ENCODE measurements at regions not wholly inside any gene's neighbourhood (a gene's known extent, or its start where the extent isn't known, plus 50 kb on each side); places are given as distances from the start of the nearest gene placed in this dataset.

DNA sequence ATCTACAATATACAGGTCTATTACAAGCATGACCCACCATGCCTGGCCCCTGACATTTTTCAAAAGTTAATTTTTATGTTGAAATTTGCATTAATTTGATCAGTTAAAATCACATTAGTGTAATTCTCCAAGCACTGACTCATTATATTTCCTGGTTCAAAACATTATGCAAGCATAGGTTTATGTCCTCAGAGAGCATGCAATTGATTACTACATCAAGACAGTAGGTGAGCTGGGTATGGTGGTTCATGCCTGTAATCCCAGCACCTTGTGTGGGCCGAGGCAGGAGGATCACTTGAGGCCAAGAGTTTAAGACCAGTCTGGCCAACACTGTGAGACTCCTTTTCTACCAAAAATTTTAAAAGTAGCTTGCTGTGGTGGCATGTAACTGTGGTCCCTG lies 248.8 kb upstream of the KLHL1 start:
- no peak for DNase-seq

DNA sequence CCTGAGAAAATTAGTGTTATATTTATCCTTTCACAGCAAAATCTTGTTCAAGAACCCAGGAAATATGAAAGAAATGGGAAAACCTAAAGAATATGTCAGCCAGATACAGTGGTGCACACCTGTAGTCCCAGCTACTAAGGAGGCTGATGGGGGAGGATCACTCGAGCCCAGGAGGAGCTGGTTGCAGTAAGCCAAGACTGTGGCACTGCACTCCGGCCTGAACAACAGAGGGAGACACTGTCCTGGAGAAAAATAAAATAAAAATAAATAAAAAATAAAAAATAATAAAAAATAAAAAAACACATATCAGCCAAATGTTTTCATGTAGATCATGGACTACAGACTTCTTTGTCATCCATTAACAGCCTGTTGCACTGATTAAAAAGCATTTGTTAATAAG lies 244.8 kb upstream of the KLHL1 start:
- no peak for DNase-seq

DNA sequence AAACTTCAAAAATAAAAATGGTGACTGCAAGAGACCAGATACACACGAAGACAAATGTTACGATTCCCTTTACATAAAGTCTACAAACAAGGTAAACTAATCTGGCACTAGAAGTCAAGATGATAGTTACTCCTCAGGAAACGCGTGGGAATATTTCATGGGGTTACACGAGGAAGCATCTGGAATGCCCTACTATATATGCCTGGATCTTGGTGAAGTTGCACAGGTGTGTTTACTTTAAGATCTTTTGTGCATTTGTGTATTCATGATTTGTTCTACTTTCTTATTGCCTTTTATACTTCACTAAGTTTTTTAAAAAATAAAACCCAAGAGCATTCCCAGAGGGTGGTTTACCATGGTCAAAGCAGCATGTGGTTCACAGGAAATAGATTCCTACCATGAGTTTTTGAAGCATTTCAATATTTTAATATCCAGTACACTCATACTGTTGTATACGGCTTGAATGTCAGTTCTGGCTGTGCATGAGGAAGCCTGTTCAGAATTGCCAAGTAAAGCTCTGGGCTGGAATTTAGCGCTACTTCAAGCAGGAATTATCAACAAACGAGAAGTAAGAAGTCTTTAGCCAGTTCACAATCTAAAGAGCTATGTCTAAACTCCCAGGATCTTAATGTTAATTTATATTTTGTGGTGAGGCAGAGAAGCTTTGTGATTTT lies 239.8 kb upstream of the KLHL1 start:
- DNase-seq, result no peak

DNA sequence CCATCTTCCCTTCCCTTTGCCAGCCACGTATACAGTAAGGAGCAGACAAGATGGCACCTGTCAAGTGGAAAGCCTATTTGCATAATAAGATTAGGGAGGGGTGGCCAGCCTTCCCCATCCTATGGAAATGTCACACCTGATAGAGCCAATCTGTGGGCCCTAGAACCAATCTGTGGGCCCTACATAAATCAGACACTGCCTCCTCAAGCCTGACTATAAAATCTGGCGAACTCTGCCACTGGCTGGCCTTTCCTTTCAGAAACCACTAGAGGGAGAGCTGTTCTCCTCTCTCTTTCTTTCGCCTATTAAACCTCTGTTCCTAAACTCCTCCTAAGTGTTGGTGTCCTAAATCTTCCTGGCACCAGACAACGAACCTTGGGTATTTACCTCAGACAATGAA lies 231.5 kb upstream of the KLHL1 start:
- DNase-seq, result no peak

DNA sequence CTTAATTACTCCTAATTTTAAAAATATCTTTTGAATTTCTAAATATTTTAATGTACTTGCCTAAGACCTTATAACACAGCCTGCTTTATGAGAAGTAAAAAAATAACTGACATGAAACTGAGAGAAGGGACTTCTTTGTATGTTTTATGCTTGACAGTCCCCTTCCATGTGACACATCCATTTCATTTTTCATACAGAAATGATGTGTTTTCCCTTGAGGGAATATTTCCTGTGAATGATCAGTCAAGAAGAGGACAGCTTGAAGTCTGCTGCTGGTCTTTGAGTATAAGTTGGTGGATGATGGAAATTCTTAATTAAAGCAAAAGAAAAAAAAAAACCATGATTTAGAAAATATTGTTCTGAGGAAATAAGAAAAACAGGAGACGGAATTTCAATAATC lies 230.4 kb upstream of the KLHL1 start:
- DNase-seq, result no peak

DNA sequence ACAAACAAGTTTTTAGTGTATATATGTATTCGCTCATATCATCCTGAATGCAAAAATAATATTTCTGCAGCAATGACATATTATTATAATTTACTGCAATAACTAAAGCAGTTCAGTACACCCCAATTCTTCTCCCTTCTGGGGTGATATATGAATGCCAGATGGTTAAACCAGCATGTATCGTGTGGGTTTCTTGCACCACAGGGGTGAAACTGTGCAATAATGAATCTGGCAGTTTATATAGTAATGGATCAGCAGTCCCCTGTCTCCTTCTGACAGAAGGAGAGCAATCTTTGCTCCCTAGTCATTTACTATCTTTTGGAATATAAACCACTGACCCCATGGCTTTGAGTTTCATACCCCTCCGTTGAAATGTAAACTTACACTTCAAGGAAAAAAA lies 228.6 kb upstream of the KLHL1 start:
- no peak for DNase-seq

DNA sequence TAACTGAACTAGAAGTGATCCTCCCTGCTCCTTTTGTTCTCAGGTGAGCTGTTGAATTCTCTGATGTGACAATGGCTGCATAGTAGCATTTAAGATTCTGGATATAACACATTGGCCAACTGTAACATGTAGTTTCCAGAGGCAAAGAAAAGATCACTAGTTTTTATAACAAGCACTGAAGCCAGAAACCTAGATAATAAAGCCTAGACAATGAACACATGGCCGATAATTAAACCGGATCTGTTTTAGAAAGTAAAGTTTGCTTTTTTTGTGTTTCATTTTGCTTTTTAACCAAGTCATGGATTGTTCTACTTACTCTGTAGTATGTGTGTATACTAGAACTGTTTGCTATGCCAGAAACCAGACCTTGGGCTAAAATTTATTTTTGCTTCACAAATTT lies 225.5 kb upstream of the KLHL1 start:
- no peak for DNase-seq

DNA sequence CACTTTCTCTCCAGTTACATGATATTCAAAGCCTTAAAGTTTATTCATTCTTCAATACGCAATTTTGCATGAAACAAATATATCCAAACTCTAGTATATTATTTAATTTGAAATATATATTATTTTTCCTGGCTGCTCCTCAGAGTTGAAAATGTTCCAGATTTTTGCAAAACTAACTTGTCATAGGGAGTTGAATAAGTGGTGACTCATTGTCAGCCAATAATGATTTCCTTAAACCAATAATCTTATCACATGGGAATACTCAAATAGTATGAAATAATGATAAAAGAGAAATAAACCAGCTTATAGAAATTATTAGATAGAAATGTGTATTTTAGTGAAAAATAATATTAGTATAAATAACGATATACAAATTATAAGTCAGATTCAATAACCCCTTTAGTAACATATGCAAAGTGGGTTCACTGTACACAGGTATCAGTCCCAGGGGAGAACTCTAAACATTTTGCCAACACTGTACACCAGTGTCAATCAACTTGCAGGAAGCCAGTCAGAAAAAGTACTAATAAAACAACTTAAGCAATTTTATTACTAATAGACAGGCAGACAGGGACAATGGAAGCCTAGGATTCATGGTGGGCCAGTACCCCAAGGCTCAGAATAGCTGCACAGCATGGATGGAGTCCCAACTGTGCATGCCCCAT lies 222.6 kb upstream of the KLHL1 start:
- DNase-seq, result no peak

DNA sequence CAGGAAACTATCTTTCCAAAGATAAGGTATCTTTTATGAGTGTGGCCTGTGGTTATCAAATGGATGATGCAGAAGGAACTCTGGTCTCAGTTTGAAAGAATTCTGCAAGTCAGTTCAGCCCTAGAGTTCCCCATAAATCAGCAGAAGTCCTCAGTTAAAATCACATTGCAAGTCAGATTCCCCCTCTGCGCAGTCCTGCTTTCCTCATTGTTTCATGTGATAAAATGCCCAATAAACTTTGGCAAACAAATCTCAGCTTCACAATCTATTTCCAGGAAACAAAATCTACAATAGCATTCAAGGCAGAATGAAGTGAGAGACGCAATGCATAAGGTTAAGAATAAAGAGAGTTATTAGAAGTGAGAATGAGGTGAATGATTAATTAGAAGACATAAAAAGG lies 216.3 kb upstream of the KLHL1 start:
- no peak for DNase-seq

DNA sequence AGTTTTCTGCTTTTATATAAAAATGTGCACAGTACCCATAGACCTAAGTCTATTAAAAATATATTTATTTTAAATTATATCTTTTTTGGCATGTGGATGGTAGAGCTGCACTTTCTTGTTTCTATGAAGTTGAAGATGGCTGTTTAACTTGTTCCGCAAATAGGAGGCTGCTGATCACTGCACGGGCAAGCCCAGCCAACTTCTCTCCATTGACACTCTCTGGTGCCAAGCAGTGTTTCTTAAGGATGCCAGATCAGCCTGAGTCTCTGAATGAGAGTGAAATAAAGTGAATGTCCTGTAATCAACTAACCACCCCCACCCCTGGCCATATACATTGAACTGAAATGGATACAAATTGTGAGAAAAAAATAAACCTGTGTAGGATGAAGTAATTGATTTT lies 202.9 kb upstream of the KLHL1 start:
- DNase-seq, result no peak

DNA sequence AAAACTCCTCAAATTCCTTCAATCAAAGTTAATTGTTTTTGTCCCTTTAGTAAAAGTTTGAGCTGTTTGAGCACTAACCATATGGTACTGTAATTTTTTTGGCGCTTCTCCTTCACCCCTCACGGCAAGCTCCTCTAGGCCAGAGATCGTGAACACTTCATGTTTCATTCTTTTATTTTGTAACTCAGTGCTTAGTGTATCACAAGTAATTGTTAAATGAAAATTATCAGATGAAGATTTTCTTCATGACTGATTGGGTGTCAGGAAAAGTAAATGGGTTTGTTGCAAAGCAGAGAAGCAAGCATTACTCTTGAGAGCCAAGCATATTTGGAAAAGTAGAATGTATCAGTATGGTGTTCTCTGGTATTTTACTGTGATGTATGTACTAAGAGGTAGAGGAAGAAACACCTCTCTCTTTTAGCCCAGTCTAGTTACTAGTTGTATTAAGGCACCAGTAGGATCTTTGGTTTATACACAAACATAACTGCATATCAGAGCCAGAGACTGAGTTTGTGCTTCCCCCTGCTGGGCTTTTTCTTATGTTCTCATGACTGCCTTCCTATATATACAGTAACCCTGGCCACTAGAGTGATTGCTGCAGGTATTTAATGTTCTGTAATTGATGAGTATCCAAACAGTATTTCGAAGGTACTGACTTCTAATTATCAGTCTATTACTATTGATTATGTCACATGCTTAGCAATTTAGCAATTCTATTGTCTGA lies 202.3 kb upstream of the KLHL1 start:
- DNase-seq, result no peak

DNA sequence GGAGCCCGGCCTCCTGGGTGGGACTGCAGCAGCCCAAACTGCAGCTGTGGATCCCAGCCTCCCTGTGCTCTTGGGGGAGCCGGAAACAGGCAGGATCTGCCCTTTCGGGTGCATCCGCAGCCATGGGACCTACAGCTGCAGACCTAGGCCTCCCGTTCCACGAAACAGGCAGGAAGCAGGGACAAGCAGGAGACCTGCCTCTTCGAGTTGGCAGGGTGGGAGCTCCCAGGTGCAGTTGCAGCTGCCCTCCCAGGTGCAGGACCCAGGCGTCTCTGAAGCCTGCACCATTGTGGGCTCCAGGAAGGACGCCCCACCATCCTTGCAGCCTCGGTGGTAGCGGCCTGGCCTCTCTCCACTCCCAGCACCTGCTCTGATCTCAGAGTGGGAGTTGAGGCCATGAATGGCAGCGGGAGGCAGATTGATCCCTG lies 189.0 kb upstream of the KLHL1 start:
- DNase-seq, result no peak

DNA sequence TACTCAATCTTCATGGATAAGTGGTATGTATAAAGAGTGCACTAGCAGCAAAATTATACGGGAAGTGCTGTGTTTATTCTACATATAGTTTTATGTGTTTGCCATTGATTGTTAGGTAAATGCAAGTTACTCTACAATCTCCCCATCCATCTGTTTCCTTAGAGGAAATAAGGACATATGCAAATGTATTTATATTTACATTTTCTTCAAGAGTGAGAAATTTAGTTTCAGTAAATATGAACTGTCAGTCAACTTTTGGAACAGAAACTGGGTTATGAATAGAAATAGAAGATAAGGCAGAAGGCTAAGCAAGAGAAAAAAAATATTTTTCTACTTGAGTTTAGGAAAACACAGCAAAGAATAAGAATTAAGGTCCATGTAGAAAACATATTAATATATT lies 176.1 kb upstream of the KLHL1 start:
- DNase-seq, result no peak

DNA sequence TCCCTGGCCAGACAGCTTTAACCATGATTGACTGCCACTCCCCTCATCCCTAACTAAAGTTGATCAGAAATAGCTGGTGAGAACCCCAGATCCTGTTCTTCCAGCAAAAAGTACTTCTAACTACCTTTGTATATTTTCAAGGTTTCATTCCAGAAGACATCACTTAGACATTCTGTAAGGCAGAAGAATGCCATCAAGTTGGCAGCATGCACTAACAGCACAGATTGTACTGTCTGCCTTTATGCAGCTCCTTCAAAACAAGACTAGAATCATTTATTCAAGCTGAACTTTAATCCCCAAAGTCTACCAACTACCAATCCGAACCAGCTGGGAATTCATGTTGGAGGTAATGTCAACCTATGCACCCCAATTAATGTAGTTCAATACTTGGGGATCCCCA lies 167.6 kb upstream of the KLHL1 start:
- DNase-seq, result no peak

DNA sequence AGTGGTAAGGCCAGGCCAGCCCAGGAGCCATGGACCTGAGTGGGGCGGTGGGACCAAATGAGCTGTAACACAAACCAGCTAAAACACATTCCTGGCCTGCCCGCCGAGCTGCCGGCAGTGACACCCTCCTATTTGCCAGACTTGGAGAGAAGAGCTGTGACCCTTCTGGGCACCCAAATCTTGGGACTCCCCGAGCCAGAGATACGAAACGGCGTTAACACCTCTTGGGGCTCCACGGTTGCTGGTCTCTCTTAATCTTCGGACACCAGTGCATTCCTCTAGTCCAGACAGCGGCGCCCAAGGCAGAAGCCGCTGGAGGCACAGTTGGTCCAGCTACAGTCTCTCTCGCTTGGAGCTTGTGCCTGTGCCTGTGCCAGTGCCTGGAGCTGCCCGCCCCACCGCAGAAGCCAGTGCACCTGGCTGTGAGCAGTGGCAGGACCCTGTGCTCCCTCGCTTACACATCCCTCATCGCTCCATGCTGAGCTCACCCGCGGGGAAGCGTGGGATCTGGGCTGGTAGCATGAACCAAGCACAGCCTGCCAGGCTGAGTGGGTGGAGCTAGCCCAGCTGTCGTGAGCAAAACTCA lies 147.2 kb upstream of the KLHL1 start:
- no peak for DNase-seq

DNA sequence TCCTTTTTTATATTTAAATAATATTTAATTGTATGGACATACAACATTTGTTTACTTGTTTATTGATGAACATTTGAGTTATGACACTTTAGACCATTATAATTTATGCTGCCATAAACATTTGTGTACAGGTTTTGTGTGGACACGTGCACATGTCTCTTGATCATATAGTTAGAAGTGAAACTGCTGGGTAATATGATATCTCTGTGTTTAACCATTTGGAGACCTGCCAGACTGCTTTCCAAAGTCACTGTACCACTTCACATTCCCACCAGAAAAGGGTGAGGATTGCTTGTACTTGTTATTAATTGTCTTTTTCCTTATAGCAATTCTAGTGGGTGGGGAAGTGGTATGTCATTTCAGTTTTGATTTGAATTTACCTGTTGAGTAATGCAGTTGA lies 145.6 kb upstream of the KLHL1 start:
- DNase-seq, result no peak

DNA sequence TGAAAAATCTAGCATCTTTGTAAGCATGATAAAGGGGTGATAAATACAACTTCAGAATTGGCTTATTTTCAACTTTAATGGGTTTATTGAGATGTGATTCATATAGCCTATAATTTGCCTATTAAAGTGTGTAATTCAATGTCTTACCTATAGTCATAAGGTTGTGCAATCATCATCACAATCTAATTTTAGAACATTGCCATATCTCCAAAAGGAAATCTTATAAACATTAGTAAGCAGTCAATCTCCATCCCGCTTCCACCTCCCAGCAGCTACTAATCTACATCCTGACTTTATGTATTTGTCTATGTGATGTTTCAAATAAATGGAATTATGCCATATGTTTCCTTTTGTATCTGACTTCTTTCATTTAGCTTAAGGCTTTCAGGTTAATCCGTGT lies 145.2 kb upstream of the KLHL1 start:
- DNase-seq, result no peak

DNA sequence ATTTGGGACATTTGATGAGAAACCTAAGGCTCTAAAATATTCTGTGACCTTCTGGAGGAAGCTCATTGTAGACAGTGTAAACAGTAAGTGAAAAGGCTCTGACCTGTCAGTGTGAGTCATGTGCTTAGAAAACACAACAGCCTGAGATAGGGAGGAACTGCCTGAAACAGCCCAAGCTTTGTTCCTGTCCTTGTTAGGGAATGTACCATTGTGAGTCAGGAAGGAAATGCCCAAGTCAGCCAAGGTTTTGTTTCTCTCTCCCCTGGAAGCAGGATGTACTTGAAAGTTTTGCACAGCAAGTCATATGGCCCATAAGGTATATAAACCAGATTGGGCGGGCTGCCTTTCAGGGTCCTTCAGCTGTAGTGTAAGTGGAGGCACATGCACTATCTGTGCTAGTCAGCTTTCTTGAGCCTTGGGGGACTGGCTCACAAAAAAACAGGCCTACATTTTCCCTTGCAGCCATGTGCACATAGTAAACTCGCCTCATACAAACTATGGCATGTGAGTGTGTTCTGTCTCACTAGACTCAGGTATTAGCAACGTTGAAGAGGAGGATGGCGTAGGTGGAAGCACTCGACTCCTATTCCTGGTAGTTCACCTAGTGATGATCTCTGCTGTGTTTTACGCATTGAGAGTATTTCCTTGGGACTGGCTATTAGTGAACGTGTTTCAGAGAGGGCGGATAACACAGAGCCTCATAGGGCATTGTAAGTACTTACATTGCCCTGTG lies 141.2 kb upstream of the KLHL1 start:
- DNase-seq, result no peak

DNA sequence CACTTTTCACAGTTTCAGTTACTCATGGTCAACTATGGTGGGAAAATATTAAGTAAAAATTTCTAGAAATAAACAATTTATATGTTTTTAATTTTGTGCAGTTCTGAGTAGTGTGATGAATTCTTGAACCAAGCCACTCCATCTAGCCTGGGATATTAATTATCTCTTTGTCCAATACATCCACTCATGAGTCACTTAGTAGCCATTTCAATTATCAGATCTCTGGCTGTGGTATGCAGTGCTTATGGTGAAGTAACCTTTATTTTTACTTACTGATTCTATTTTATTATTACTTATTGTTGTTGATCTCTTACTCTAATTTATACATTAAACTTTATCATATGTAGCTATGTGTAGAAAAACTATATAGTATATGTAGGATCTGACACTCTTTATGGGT lies 128.9 kb upstream of the KLHL1 start:
- DNase-seq, result no peak

DNA sequence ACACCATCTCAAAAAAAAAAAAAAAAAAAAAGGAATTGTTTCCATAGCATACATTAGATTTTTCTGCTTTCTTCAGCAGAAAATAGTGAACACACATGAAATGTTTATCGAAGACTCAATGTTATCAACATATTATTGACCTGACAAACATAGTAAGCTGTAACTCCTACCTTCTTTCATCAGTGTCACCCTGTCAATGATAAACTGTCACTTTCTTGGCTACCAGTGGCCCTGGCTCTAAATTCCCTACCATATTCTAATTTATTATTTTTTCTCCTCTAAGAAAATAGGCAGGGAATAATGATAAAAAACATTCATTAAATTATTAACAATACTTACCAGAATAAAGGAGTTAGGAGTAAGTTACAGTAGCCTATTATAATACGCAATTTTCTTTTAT lies 127.3 kb upstream of the KLHL1 start:
- DNase-seq, result no peak

DNA sequence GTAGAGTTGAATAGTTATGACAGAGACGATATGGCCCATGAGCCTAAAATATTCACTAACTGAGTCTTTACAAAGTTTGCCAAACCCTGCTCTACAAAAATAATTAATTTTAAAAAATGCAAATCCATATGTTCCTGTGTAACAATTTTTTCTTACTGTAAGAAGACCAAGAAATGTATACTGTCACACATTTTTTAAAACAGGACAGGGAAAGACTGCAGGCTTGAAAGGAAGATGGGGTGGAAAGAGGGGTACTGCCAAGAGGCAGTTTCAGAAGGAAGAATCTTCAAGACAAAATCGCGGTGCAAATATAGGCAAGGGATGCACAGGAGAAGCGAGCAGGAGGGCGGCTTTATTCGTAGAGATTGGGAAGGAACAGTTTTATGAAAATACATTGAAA lies 115.7 kb upstream of the KLHL1 start:
- no peak for DNase-seq

DNA sequence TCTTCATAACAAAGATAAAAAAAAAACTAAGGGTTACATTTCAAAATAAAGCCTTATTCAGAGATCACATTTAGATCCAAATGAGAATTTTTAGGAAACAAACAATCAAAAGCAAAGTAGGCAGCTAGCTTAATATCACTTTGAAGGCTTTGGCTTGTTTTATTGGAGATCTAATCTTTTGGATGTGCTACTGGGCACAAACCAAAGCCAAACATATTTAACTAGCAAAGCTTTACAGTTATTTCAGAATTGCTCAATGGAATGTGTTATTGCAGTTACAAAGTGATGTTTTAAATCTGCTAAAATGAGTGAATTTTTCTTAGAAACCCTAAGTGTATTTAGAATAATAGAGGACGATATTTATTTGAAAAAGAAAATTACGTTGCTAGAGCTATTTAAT lies 114.7 kb upstream of the KLHL1 start:
- DNase-seq, result no peak

DNA sequence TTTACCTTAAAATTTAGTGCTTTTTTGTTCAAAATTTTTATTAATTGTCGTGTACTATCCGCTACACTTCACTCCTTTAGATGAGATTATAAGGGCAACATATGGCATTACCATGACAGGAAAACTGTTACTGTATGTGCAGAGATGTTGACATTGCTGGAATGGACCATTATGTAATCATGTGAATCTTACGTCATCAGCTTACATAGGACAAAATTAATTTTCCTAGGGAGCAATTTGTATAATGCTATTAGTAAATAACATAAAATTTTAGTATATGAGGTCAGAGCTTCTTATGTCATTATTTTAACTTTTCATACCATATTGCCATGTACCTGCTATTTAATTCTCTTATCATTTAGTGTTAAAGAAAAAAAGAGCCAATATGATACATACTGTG lies 110.4 kb upstream of the KLHL1 start:
- DNase-seq, result no peak

Data from CD4-positive, alpha-beta T cell treated with Interferon gamma for 1 hour (primary cell).